ENCODE measurements at regions not wholly inside any gene's neighbourhood (a gene's known extent, or its start where the extent isn't known, plus 50 kb on each side); places are given as distances from the start of the nearest gene placed in this dataset.
"Not testable (repeated sequence)": the region's sequence is repeated elsewhere in the genome, so short reads cannot be mapped to it uniquely, and the experiment has no call there.

DNA sequence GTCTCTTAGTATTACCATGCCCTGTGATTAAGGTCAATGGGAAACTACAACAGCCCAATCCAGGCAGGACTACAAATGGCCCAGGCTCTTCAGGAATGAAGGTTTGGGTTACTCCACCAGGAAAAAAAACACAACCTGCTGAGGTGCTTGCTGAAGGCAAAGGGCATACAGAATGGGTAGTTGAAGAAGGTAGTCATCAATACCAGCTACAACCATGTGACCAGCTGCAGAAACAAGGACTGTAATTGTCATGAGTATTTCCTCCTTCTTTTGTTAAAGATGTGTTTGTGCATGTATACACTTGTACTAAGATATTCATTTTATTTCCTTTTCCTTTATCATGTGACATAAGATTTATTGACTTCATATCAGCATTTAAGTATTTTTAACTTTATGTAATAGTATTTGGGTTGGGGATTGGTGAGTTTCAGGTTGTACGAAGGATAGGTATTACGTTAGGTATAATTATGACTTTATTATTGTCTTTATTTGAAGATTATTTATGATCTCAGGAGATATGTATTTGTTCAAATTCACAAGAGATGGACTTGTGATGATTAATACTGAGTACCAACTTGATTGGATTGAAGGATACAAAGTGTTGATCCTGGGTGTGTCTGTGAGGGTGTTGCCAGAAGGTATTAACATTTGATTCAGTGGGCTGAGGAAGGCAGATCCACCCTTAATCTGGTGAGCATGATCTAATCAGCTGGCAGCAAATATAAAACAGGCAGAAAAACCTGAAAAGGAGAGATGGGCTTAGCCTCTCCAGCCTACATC is 256.0 kb upstream of the ATXN7L3B start:
- H3K4me1 Mint-ChIP-seq, H3K9me3 Mint-ChIP-seq, H3K4me3 Mint-ChIP-seq, H3K27me3 Mint-ChIP-seq, ATAC-seq, H3K27ac Mint-ChIP-seq, DNase-seq: not testable (repeated sequence)

DNA sequence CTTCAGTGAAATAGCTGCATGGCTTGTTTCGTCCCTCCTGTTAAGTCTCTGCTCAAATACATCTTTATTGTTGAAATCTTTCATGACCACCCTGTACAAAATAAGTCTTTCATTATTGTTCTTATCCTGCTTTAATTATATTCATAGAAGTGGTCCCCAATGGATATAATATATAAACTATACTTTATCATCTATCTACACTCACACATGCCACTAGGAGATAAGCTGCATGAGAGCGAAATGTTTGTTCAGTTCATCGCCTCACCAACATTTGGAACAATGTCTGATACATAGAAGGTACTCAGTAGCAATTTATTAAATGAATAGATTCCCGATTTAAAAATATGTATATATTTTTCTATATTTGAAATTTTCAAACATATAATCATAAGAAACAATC is 254.0 kb upstream of the ATXN7L3B start:
- ATAC-seq (no peak), DNase-seq (no peak)
- no peak overlapping the region for H3K4me3 Mint-ChIP-seq
- H3K27ac Mint-ChIP-seq = no peak overlapping the region
- no peaks in the 10 kb centered on the region for H3K9me3 Mint-ChIP-seq
- H3K4me1 Mint-ChIP-seq = no peaks in the 10 kb centered on the region
- H3K27me3 Mint-ChIP-seq = no peaks in the 10 kb centered on the region

DNA sequence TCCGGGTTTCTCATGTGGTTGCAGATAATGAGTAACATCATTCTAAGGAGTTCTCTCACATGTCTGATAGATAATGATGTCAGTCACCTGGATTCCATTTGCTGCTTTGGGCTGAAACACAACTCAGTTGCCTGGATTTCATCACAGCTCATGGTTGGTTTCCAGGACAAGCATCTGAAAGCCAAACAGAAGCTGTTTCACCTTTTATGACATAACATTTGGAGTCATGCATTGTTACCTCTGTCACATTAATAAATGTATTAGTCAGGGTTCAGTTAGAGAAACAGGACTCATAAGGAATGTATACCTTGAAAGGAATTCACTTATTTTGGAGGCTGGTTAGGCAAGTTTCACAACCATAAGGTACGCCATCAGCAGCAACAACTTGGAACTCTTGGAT is 251.9 kb upstream of the ATXN7L3B start:
- Mint-ChIP-seq H3K27me3 (no peaks in the 10 kb centered on the region), H3K4me1 (no peaks in the 10 kb centered on the region), H3K27ac (no peak overlapping the region), H3K9me3 (no peaks in the 10 kb centered on the region), H3K4me3 (no peak overlapping the region)
- DNase-seq (no peak), ATAC-seq (no peak)

DNA sequence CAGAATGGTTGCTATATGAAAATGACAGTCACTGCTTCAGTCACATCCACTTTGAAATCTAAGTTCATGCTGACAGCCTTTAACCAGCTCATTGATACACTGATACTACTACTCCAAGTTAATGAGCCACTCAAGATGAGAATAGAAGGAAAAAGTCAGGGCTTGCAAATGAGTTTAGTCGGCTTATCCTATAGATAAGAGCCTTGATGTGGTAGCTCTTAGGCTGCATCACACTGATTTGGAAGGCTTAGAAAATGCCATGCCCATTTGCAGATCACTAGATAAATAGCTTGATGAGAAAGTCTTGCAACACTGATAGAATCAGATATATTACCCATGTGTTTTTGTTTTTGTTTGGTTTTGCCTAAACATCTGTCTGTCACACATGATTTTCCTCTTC is 251.4 kb upstream of the ATXN7L3B start:
- no peaks in the 10 kb centered on the region for H3K27me3 Mint-ChIP-seq
- H3K4me1 Mint-ChIP-seq = no peaks in the 10 kb centered on the region
- DNase-seq = no peak
- no peak overlapping the region for H3K4me3 Mint-ChIP-seq
- ATAC-seq = no peak
- H3K9me3 Mint-ChIP-seq = no peaks in the 10 kb centered on the region
- H3K27ac Mint-ChIP-seq = no peak overlapping the region

DNA sequence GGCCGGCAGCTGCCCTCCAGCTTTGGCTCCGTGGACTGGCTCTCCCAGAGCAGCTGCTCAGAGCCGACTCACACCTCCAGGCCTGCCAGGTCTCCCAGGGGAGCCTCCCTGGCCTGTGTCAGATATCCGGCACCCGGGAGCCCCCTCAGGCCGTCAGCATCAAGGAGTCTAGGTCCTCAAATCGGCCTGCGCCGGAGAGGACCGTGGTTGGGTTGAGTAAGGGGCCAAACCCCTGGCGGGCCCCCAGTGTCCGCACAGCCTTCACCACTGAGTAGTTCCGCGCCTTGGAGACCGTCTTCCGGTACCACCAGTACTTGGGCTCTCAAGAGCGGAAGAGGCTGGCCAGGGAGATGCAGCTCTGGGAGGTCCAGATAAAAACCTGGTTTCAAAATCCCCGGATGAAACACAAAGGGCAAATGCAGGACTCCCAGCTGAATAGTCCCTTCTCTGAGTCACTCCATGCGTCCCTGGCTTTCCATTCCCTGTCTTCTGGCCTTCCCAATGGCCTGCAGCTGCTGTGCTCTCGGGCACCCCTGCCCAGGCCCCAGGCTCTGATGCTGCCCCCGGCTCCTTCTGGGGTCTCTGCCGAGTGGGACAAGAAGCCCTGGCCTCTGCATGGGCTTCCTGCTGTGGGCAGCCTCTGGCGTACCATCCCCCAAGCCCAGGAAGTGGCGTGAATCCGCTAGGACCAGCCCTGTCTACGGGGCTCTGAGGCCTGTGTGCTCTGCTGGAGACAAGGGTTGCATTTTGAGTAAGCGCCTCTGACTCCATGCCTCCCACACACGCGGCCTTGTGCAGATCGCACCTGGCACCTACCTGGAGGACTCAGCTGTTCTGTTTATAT is 245.1 kb upstream of the ATXN7L3B start:
- H3K9me3 Mint-ChIP-seq = no peaks in the 10 kb centered on the region
- no peaks in the 10 kb centered on the region for H3K27me3 Mint-ChIP-seq
- ATAC-seq (no peak), DNase-seq (no peak)
- no peak overlapping the region for H3K27ac Mint-ChIP-seq
- no peak overlapping the region for H3K4me3 Mint-ChIP-seq
- H3K4me1 Mint-ChIP-seq = no peaks in the 10 kb centered on the region

DNA sequence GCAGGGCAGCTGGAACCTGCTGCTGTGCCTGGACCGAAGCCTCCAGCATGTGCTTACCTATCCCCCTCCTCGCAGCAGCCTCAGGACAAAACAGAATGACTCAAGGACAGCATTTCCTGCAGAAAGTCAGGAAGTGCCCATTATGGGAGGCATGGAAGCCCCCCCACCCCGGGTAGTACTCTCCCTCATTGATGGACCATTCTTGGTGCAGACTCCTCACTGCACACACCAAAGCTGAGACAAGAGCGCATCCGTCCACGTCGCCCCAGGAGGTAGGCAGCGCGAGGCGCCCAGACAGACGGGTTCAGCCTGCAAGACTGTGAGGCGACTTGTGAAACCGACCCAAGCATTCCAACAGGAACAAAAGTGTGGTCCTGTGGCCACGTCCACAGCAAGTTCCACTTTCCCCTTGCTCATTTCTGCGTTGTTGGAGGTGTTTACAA is 243.9 kb upstream of the ATXN7L3B start:
- no peak for ATAC-seq
- Mint-ChIP-seq H3K27me3 (no peaks in the 10 kb centered on the region), H3K4me3 (no peak overlapping the region), H3K4me1 (no peaks in the 10 kb centered on the region), H3K27ac (no peak overlapping the region), H3K9me3 (no peaks in the 10 kb centered on the region)
- DNase-seq = no peak

DNA sequence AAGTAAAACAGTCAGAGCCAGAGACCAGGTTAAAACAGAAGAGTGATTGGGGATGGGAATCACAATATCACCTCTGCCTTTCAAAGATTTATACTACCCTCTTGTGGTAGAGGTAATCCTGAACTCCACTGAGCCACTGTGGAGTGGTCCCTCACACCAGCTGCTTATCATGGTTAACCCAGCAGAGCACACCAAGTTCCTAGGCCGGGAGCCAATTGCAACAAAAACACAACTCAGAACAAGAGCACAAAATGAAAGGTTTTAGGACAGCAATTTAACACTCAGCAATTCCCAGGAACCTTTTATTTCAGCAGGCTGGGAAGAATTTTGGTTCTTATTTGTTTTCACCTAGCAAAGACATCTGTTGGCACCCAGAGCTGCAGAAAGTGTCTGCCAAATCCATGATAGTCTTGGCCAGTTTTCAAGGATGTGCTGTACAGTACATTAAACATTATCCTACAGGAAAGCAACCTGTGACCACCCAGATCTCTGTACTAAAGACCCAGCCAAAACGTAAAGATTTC is 220.5 kb upstream of the ATXN7L3B start:
- Mint-ChIP-seq H3K4me3 (no peak overlapping the region), H3K9me3 (peaks cover 0 to 5% of the 10 kb centered on the region in 2 donors), H3K4me1 (no peaks in the 10 kb centered on the region), H3K27ac (no peak overlapping the region), H3K27me3 (no peaks in the 10 kb centered on the region)
- DNase-seq (no peak), ATAC-seq (no peak)

DNA sequence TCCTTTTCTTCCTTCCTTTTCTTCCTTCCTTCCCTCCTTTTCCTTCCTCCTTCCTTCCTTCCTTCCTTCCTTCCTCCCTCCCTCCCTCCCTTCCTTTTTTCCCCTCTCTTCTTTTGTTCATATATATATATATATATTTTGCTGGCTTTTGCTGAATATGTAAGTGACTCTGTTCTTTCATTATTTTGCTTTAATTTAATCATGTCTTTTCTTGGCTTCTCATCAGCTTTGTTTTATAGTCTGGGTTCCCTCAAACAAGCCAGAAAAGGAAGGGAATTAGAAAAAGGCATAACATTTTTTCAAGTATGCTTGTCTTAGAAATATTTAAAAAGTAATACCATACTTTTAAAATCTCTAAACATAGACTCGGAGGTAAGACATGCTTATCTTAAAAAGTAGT is 219.9 kb upstream of the ATXN7L3B start:
- Mint-ChIP-seq H3K27me3 (no peaks in the 10 kb centered on the region), H3K9me3 (peaks cover 0 to 5% of the 10 kb centered on the region in 2 donors), H3K4me1 (no peaks in the 10 kb centered on the region), H3K4me3 (no peak overlapping the region), H3K27ac (no peak overlapping the region)
- ATAC-seq (no peak), DNase-seq (no peak)

DNA sequence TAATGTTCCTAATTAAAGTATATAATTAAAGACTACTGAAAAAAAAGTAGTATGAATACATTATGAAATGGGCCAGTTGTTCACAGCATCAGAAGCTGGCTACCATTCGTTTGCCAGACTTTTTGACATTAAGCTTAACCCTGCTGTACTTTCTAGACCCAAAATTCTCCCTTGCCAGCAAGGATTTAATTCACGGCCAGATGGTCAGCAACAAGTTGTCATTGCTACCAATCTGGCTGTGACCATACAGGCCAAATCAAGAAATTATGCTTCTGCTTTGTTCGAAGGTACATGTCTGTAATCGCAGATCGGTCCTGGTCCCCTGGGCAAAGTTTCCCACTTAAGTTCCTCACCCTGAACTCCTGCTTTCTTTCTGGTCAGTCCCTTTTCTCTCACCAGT is 217.7 kb upstream of the ATXN7L3B start:
- DNase-seq (no peak), ATAC-seq (no peak)
- Mint-ChIP-seq H3K27ac (no peak overlapping the region), H3K4me1 (no peaks in the 10 kb centered on the region), H3K4me3 (no peak overlapping the region), H3K9me3 (peaks cover 0 to 5% of the 10 kb centered on the region in 2 donors), H3K27me3 (no peaks in the 10 kb centered on the region)

DNA sequence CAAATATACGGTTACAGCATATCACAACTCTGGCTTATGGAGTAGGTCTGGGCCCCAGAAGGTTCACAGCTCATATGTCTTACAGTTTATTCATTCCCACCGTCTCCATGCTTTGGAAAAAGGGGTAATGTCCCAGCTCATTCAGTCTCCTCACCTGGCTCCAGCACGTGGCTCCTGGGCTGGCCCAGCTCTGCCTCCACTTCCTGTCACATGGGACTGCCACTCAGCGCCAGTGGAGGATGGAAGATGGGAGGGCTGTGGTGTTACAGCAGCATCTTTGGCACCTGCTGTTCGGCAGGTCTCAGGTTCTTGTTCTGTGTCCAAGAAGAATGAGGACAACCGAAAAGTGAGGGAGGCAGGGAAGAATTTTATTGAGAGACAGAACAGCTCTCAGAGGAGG is 216.3 kb upstream of the ATXN7L3B start:
- ATAC-seq = no peak
- H3K9me3 Mint-ChIP-seq = peaks cover 0 to 5% of the 10 kb centered on the region in 2 donors
- no peaks in the 10 kb centered on the region for H3K4me1 Mint-ChIP-seq
- no peak overlapping the region for H3K4me3 Mint-ChIP-seq
- H3K27me3 Mint-ChIP-seq = no peaks in the 10 kb centered on the region
- no peak overlapping the region for H3K27ac Mint-ChIP-seq
- no peak for DNase-seq

DNA sequence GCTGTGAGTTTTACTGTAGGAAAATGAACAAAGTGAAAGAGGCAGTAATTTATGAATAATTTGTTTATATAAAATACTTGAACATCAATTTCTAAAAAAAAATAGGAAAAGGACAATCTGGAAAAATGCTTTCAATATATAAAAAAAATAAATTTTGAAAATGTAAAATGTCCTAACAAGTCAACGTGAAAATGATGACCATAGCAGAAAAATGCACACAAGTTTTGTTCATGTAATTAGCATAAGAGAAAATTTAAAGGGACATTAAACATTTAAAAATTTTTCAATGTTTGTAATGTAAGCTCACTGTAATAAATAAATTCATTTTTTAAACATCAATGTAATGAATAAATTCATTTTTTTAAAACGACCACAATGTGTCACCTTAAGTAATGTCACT is 214.8 kb upstream of the ATXN7L3B start:
- DNase-seq = no peak
- no peak for ATAC-seq
- H3K27me3 Mint-ChIP-seq = no peaks in the 10 kb centered on the region
- no peak overlapping the region for H3K4me3 Mint-ChIP-seq
- H3K9me3 Mint-ChIP-seq = peaks cover 0 to 5% of the 10 kb centered on the region in 2 donors
- H3K4me1 Mint-ChIP-seq = no peaks in the 10 kb centered on the region
- H3K27ac Mint-ChIP-seq = no peak overlapping the region

DNA sequence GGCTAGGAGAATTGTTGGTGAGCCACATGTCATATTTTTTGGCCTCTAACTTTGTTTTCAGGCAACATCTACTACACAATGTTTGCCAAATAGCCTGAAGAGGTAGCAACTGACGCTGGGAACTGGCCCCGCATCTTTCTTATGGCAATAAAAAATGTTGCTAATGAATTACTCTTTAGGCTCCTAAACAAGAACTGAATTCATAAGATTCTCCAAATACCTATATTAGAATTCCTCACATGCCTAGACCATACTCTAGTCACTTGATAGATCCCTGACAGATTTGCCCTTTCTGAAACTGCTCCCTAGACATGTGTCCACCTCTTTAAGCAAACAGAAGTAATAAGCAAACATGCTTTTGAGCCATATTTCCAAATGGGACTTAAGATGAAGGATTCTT is 209.0 kb upstream of the ATXN7L3B start:
- Mint-ChIP-seq H3K9me3 (no peaks in the 10 kb centered on the region), H3K27ac (no peak overlapping the region), H3K4me3 (no peak overlapping the region), H3K4me1 (no peaks in the 10 kb centered on the region), H3K27me3 (no peaks in the 10 kb centered on the region)
- no peak for ATAC-seq
- no peak for DNase-seq

DNA sequence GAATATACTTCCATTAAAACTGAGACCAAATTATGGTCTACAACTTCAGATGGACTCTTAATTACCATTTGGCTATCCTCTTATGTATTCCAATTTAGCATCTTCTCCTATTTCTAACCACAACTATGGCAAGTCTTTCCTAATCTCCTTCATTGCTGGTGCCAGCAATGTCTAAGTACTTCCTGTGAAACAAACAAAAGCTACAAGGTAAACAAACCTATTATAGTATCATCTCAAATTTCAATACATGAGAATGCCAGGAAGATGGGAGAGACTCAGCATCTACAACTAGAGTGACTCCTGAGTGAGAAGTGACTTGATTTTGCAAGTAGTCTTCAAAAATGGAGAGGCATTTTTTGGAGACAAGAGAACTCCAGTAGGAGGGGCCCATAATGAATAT is 202.9 kb upstream of the ATXN7L3B start:
- no peaks in the 10 kb centered on the region for H3K9me3 Mint-ChIP-seq
- DNase-seq (no peak), ATAC-seq (no peak)
- H3K4me1 Mint-ChIP-seq = no peaks in the 10 kb centered on the region
- H3K27ac Mint-ChIP-seq = no peak overlapping the region
- H3K27me3 Mint-ChIP-seq = no peaks in the 10 kb centered on the region
- H3K4me3 Mint-ChIP-seq = no peak overlapping the region

DNA sequence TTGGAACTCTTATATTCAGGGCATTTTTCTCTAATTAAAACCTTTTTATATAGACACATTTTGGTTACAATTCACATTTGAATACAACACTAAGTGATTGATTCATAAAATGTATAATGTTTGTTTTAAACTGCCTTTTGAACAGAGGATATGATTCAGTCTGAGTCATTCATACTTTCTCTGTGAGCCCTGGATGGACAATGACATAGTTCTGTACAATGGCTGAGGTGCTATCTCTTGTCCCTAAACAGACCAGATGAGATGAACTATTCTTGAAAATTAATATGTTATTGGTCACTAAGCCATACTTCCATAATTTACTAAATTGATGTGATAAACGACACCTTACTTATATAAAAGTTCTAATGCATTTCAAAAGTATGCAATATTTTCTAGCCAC is 199.7 kb upstream of the ATXN7L3B start:
- ATAC-seq = no peak
- no peak overlapping the region for H3K27ac Mint-ChIP-seq
- no peak for DNase-seq

DNA sequence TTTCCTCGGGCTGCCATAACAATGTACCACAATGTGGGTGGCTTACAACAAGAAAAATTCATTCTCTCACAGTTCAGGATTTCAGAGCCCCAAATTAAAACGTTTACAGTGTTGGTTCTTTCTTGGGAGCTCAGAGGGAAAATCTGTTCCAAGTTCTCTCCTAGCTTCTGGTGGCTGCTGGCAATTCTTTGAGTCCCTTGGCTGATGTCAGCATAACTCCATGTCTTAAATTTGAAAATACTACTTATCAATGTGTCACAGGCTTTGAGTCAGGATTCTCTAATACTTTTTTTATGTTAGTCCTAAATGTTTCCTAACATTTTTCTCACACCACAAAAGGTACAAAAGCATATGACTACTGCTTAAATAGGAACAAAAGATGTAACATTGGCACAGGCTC is 198.4 kb upstream of the ATXN7L3B start:
- DNase-seq (no peak), ATAC-seq (no peak)
- H3K9me3 Mint-ChIP-seq = no peaks in the 10 kb centered on the region
- no peak overlapping the region for H3K4me3 Mint-ChIP-seq
- H3K27me3 Mint-ChIP-seq = no peaks in the 10 kb centered on the region
- H3K27ac Mint-ChIP-seq = no peak overlapping the region
- no peaks in the 10 kb centered on the region for H3K4me1 Mint-ChIP-seq

More for the DNA sequence above, 199.7 kb upstream of the ATXN7L3B start:
- H3K27me3 Mint-ChIP-seq = no peaks in the 10 kb centered on the region
- H3K4me3 Mint-ChIP-seq = no peak overlapping the region
- no peaks in the 10 kb centered on the region for H3K9me3 Mint-ChIP-seq
- no peaks in the 10 kb centered on the region for H3K4me1 Mint-ChIP-seq

DNA sequence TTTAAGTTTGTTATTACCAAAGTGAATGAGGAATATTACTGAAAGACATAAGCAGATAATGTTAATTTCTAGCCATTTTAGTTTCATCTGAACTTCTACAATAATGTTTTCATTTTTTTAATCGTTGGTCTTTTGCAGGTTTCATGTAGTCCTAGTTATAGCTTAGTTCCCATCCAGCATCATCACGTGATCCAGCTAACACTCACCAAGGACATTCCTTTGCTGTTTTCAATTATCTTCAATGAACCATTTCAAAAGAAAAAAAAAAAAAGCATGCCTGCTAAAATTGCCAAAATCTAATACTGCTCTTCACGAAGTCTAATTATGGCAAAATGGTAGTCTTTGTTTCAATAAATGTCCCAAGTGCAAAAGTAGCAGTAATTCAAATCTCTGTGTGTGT is 187.7 kb upstream of the ATXN7L3B start:
- no peak for ATAC-seq
- Mint-ChIP-seq H3K27me3 (no peaks in the 10 kb centered on the region), H3K27ac (no peak overlapping the region), H3K4me3 (no peak overlapping the region), H3K9me3 (peaks cover 0 to 12% of the 10 kb centered on the region in 2 donors), H3K4me1 (no peaks in the 10 kb centered on the region)
- DNase-seq = no peak

All from stimulated activated naive CD8-positive, alpha-beta T cell treated with anti-CD3 and anti-CD28 coated beads, Interleukin-15, amount 100 ng/mL, for 72 hours (primary cell).